ENCODE measurements at regions not wholly inside any gene's neighbourhood (a gene's known extent, or its start where the extent isn't known, plus 50 kb on each side); places are given as distances from the start of the nearest gene placed in this dataset.

GRCh38 chr1:222243902-222244301, 304.0 kb downstream of the HHIPL2 start:
- H3K4me3 ChIP-seq (ENCODE audit: low read depth, poor library complexity, severe bottlenecking): no peak overlapping the region
- intact Hi-C loops (cut with DNase I; ENCODE audit: low total_unique reads): no loop called here
- DNase-seq (ENCODE audit: low spot score in 2 of 2): no peak
- 40 to 79% methylated on average over 2 of the region's 2 CpGs for WGBS, 2 donors
- TF ChIP-seq POLR2A (IDR thresholded peaks at IDR 0.05): no peak
- no peak for TF ChIP-seq CTCF (IDR thresholded peaks at IDR 0.05)

- TF ChIP-seq POLR2A (IDR thresholded peaks at IDR 0.05): no peak
- TF ChIP-seq CTCF (IDR thresholded peaks at IDR 0.05): no peak
- intact Hi-C loops (cut with DNase I; ENCODE audit: low total_unique reads): no loop called here
Observed at GRCh38 chr1:222242492-222242891, 305.4 kb downstream of the HHIPL2 start.

GRCh38 chr1:222241410-222241809, 306.5 kb downstream of the HHIPL2 start:
- no peak for DNase-seq (ENCODE audit: low spot score in 2 of 2)
- WGBS, 2 donors: 86 to 88% methylated on average over 5 of the region's 5 CpGs
- H3K4me3 ChIP-seq (ENCODE audit: low read depth, poor library complexity, severe bottlenecking): no peak overlapping the region
- intact Hi-C loops (cut with DNase I; ENCODE audit: low total_unique reads): no loop called here
- TF ChIP-seq CTCF (IDR thresholded peaks at IDR 0.05) (no peak), POLR2A (IDR thresholded peaks at IDR 0.05) (no peak)

More at GRCh38 chr1:222242492-222242891, 305.4 kb downstream of the HHIPL2 start:
- no peak for DNase-seq (ENCODE audit: low spot score in 2 of 2)
- WGBS, 2 donors: 53 to 55% methylated on average over 1 of the region's 1 CpG
- no peak overlapping the region for H3K4me3 ChIP-seq (ENCODE audit: low read depth, poor library complexity, severe bottlenecking)

GRCh38 chr1:222240536-222241181, 307.2 kb downstream of the HHIPL2 start:
- intact Hi-C loops (cut with DNase I; ENCODE audit: low total_unique reads): no loop called here
- WGBS, 2 donors: 68 to 70% methylated on average over 7 of the region's 7 CpGs
- TF ChIP-seq POLR2A (IDR thresholded peaks at IDR 0.05): no peak
- no peak for TF ChIP-seq CTCF (IDR thresholded peaks at IDR 0.05)
- H3K4me3 ChIP-seq (ENCODE audit: low read depth, poor library complexity, severe bottlenecking): no peak overlapping the region
- no peak for DNase-seq (ENCODE audit: low spot score in 2 of 2)

GRCh38 chr1:222239130-222239529, 308.8 kb downstream of the HHIPL2 start:
- WGBS, 2 donors: 97% methylated on average over 1 of the region's 1 CpG
- intact Hi-C loops (cut with DNase I; ENCODE audit: low total_unique reads): no loop called here
- no peak overlapping the region for H3K4me3 ChIP-seq (ENCODE audit: low read depth, poor library complexity, severe bottlenecking)
- TF ChIP-seq CTCF (IDR thresholded peaks at IDR 0.05) (no peak), POLR2A (IDR thresholded peaks at IDR 0.05) (no peak)
- no peak for DNase-seq (ENCODE audit: low spot score in 2 of 2)

- TF ChIP-seq CTCF (IDR thresholded peaks at IDR 0.05) (no peak), POLR2A (IDR thresholded peaks at IDR 0.05) (no peak)
- DNase-seq (ENCODE audit: low spot score in 2 of 2): no peak
- no peak overlapping the region for H3K4me3 ChIP-seq (ENCODE audit: low read depth, poor library complexity, severe bottlenecking)
- 84 to 93% methylated on average over 2 of the region's 2 CpGs for WGBS, 2 donors
- intact Hi-C loops (cut with DNase I; ENCODE audit: low total_unique reads): no loop called here
Observed at GRCh38 chr1:222234351-222234750, 313.6 kb downstream of the HHIPL2 start.
